Stimulated activated naive B cell treated with anti-CD40 and anti-IgM and Interleukin-4, amounts not matched to agents 10 μg/mL and 1 μg/mL and 100 μg/mL, for 72 hours (primary cell): ENCODE measurements at regions not wholly inside any gene's neighbourhood (a gene's known extent, or its start where the extent isn't known, plus 50 kb on each side); places are given as distances from the start of the nearest gene placed in this dataset.
"Not testable (repeated sequence)": the region's sequence is repeated elsewhere in the genome, so short reads cannot be mapped to it uniquely, and the experiment has no call there.

ENCODE experiments used
- ATAC-seq, 2 donors: fragments of 150-1000 bp; cut with Tn5 transposase; replicated peaks; 2 replicates each; pipeline ENCODE4 v1.10.0; 2021; ENCODE audit warnings: moderate library complexity in 1 of 2
- DNase-seq: peaks from one replicate; pipeline ENCODE4 v3.0.0; 2021
- H3K27ac Mint-ChIP-seq: one replicate; pipeline ENCODE4 v1.8.0; 2022; ENCODE audit warnings: mild to moderate bottlenecking, mixed read lengths
- H3K27me3 Mint-ChIP-seq, 2 donors: one replicate each; pipeline ENCODE4 v1.8.0; 2022; ENCODE audit warnings: mixed read lengths in 2 of 2
- H3K36me3 Mint-ChIP-seq, 2 donors: one replicate each; pipeline ENCODE4 v1.8.0; 2022; ENCODE audit warnings: mixed read lengths in 2 of 2, mild to moderate bottlenecking in 1 of 2
- H3K4me1 Mint-ChIP-seq, 2 donors: one replicate each; pipeline ENCODE4 v1.8.0; 2022; ENCODE audit warnings: mixed read lengths in 2 of 2, mild to moderate bottlenecking in 1 of 2
- H3K4me3 Mint-ChIP-seq, 2 donors: one replicate each; pipeline ENCODE4 v1.8.0; 2022; ENCODE audit warnings: mild to moderate bottlenecking in 2 of 2, mixed read lengths in 2 of 2, moderate library complexity in 1 of 2
- H3K9me3 Mint-ChIP-seq, 2 donors: one replicate each; pipeline ENCODE4 v1.8.0; 2022; ENCODE audit warnings: mixed read lengths in 2 of 2, mild to moderate bottlenecking in 1 of 2

DNA sequence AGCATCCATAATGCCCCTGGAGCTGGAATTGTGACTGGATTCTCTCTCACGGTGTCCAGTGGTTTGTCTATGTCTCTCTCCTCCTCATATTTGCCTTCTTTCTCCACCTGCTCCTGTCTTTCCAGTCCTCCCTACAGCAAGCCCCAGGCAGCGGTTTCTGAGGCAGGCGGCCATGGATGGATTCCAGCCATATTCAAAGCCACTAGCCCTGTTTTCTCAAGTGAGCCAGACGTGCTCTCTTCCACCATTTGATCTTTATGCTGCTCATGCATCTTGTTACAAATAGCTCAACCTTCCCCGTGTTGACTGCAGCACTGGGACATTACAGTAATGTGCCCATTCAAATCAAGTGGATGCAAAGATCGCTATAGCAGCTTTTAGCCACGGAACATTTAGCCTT is 387.2 kb upstream of the PODXL start:
- Mint-ChIP-seq H3K36me3 (peaks cover 0 to 1% of the 10 kb centered on the region in 2 donors), H3K27ac (no peak overlapping the region), H3K9me3 (peaks cover 4 to 8% of the 10 kb centered on the region in 2 donors), H3K4me1 (peaks cover 1 to 16% of the 10 kb centered on the region in 2 donors), H3K4me3 (no peak overlapping the region), H3K27me3 (peaks cover 52 to 56% of the 10 kb centered on the region in 2 donors)
- DNase-seq (no peak), ATAC-seq (no peak)

DNA sequence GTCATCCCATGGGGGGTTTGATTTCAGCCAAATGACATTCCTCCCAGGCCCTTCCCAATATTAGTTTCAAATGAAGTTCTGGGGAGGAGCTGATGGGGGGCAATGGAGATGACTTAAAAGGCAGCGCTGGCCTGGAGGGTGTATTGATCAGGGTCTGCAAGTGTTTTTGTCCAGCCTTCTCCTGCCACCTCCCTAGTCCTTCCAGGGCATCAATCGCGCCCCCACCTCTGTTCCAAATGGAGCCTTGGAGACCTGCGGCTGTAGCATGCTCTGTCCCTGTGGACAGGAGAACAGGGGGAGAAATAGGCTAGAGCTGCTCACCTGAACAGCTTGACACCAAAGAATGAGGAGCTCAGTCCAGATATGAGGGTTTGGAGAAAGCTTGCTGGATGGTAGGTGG is 386.8 kb upstream of the PODXL start:
- DNase-seq: no peak
- Mint-ChIP-seq H3K4me3 (no peak overlapping the region), H3K9me3 (peaks cover 4 to 8% of the 10 kb centered on the region in 2 donors), H3K27me3 (peaks cover 52 to 56% of the 10 kb centered on the region in 2 donors), H3K36me3 (peaks cover 0 to 1% of the 10 kb centered on the region in 2 donors), H3K4me1 (peaks cover 1 to 16% of the 10 kb centered on the region in 2 donors), H3K27ac (no peak overlapping the region)
- no peak for ATAC-seq

DNA sequence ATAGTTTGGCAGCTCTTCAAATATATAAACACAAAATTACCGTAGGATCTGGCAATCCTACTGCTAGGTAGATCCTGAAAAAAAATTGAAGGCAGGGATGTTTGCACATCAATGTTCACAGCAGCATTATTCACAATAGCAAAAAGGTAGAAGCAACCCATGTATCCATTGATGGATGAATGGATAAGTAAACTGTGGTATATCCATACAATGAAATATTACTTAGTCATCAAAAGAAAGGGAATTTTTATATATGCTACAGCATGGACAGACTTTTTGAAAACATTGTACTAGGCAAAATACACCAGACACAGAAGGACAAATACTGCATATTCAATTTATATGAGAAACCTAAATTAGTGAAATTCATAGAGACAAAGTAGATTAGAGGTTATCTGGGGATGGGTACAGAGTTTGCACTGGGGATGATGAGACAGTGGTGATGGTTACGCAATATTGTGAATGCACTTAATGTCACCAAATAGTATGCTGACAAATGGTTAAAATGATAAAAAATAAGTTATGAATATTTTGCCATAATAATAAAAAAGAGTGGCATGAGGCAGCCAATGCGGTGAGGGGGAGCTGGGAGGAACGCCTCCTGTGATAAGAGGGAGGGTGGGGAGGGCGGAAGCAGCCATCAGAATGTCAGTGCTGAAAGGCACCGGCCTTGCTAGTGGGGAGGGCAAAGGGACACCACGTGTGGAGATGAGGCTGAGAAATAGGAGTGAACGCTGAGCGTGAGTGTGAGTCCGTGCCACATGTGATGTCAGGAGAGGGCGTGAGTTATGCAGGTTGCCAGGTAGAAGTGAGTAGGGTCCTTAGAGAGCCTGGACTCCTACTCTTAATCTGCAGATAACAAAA is 386.1 kb upstream of the PODXL start:
- Mint-ChIP-seq H3K4me1 (peaks cover 1 to 16% of the 10 kb centered on the region in 2 donors), H3K9me3 (peaks cover 4 to 8% of the 10 kb centered on the region in 2 donors), H3K27me3 (peaks cover 46 to 50% of the 10 kb centered on the region in 2 donors), H3K4me3 (no peak overlapping the region), H3K27ac (no peak overlapping the region), H3K36me3 (peaks cover 0 to 1% of the 10 kb centered on the region in 2 donors)
- DNase-seq (no peak), ATAC-seq (no peak)

- Mint-ChIP-seq H3K27me3 (peaks cover 43 to 44% of the 10 kb centered on the region in 2 donors), H3K4me3 (no peak overlapping the region), H3K4me1 (peaks cover 1 to 16% of the 10 kb centered on the region in 2 donors), H3K27ac (no peak overlapping the region), H3K9me3 (peaks cover 4 to 7% of the 10 kb centered on the region in 2 donors), H3K36me3 (peaks cover 0 to 1% of the 10 kb centered on the region in 2 donors)
- no peak for DNase-seq
- no peak for ATAC-seq
Measured at GRCh38 chr7:131941291-131941690, 384.9 kb upstream of the PODXL start.

- Mint-ChIP-seq H3K9me3 (peaks cover 4 to 7% of the 10 kb centered on the region in 2 donors), H3K4me1 (peaks cover 1 to 11% of the 10 kb centered on the region in 2 donors), H3K4me3 (no peak overlapping the region), H3K27ac (no peak overlapping the region), H3K27me3 (peaks cover 37 to 40% of the 10 kb centered on the region in 2 donors), H3K36me3 (peaks cover 0 to 1% of the 10 kb centered on the region in 2 donors)
- DNase-seq: no peak
- no peak for ATAC-seq
Measured at GRCh38 chr7:131940621-131941165, 384.3 kb upstream of the PODXL start.

- not testable (repeated sequence) for H3K4me3 Mint-ChIP-seq, H3K36me3 Mint-ChIP-seq, H3K4me1 Mint-ChIP-seq, DNase-seq, H3K9me3 Mint-ChIP-seq, ATAC-seq, H3K27ac Mint-ChIP-seq
- H3K27me3 Mint-ChIP-seq: peaks cover 22 to 24% of the 10 kb centered on the region in 2 donors
Measured at GRCh38 chr7:131938788-131939187, 382.4 kb upstream of the PODXL start.

DNA sequence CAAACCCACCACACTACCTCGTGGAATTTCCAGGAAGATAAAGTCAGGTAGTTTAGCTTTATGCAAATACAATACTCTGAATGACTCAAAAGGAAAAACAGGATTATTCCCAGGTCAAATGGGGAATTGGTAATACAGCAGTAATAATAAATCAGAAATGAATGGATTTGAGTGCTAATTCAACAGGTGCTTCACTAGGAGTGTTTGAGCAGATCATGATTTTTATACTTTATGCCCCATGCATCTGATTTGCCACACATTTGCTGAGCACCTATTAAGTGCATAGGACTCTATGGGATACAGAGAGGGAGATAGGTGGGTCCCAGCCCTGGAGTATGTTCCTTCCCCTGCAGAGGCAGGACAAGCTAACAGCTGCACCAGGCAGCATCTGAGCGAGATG is 381.4 kb upstream of the PODXL start:
- DNase-seq (no peak), ATAC-seq (no peak)
- H3K4me1 Mint-ChIP-seq: peaks cover 0 to 4% of the 10 kb centered on the region in 2 donors
- H3K36me3 Mint-ChIP-seq: peaks cover 0 to 1% of the 10 kb centered on the region in 2 donors
- no peak overlapping the region for H3K27ac Mint-ChIP-seq
- peaks cover 13 to 19% of the 10 kb centered on the region in 2 donors for H3K27me3 Mint-ChIP-seq
- H3K4me3 Mint-ChIP-seq: no peak overlapping the region
- H3K9me3 Mint-ChIP-seq: peaks cover 9% of the 10 kb centered on the region in 2 donors

DNA sequence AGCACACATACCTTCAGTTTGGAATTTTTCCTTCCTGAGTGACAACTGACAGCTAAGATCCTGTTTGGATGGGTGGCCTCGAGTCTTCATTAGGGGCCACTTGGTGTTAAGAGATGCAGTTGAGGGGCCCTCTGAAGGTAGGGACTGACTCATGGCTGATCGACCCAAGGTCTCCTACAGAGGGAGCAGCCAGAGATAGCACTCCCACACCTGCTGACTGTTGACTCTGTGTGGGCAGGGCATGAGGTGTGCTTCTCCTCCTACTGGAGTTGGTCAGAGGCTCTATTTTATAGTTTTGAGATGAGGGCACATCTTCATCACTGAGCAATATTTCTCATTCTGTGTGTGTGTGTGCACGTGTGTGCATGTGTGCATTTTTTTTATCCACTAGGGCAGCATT is 378.8 kb upstream of the PODXL start:
- DNase-seq: no peak
- Mint-ChIP-seq H3K4me1 (peaks cover 0 to 4% of the 10 kb centered on the region in 2 donors), H3K4me3 (no peak overlapping the region), H3K27me3 (peaks cover 4 to 10% of the 10 kb centered on the region in 2 donors), H3K27ac (no peak overlapping the region), H3K36me3 (peaks cover 0 to 1% of the 10 kb centered on the region in 2 donors), H3K9me3 (peaks cover 8 to 10% of the 10 kb centered on the region in 2 donors)
- no peak for ATAC-seq

DNA sequence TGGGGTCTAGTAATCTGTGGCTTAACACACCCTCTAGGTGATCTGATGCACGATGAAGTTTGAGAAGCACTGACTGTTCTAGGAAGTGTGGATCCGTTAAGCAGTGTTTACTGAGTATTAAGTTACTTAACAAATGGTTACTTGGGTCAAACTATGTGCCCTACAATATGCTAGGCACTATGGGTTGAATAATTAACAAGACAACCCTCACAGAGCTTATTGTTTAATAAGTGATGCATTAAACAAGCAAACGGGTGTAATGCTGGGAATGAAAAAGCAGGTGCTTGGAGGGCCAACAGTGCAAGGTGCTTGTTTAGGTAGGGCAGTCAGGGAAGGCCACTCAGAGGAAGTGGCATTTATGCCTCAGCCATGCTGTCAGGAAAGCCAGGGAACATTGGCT is 378.0 kb upstream of the PODXL start:
- no peak overlapping the region for H3K27ac Mint-ChIP-seq
- DNase-seq (no peak), ATAC-seq (no peak)
- no peaks in the 10 kb centered on the region for H3K36me3 Mint-ChIP-seq
- peaks cover 6 to 10% of the 10 kb centered on the region in 2 donors for H3K9me3 Mint-ChIP-seq
- H3K4me3 Mint-ChIP-seq: no peak overlapping the region
- peaks cover 4 to 6% of the 10 kb centered on the region in 2 donors for H3K27me3 Mint-ChIP-seq
- peaks cover 0 to 4% of the 10 kb centered on the region in 2 donors for H3K4me1 Mint-ChIP-seq

GRCh38 chr7:131933751-131934289 is 377.4 kb upstream of the PODXL start:
- no peak overlapping the region for H3K4me3 Mint-ChIP-seq
- peaks cover 4 to 8% of the 10 kb centered on the region in 2 donors for H3K9me3 Mint-ChIP-seq
- H3K4me1 Mint-ChIP-seq: peaks cover 0 to 2% of the 10 kb centered on the region in 2 donors

DNA sequence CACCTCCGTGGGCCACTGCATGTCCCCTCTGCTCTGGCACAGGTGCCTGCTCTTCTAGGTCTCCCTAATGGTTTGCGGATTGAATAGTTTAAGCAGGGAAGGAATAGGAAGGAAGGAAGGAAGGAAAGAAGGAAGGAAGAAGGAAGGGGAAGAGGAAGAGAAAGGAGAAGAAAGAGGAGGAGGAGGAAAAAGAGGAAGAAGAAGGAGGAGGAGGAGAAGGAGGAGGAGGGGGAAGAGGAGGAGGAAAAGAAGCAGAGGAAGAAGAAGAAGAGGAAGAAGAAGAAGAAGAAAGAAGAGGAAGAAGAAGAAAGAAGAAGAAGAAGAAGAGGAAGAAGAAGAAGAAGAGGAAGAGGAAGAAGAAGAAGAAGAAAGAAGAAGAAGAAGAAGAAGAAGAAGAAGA is 376.8 kb upstream of the PODXL start:
- H3K27ac Mint-ChIP-seq, H3K4me1 Mint-ChIP-seq, H3K27me3 Mint-ChIP-seq, ATAC-seq, H3K9me3 Mint-ChIP-seq, H3K36me3 Mint-ChIP-seq, DNase-seq, H3K4me3 Mint-ChIP-seq: not testable (repeated sequence)

More at GRCh38 chr7:131933751-131934289, 377.4 kb upstream of the PODXL start:
- ATAC-seq (no peak), DNase-seq (no peak)
- no peaks in the 10 kb centered on the region for H3K36me3 Mint-ChIP-seq
- H3K27ac Mint-ChIP-seq: no peak overlapping the region
- H3K27me3 Mint-ChIP-seq: peaks cover 4 to 6% of the 10 kb centered on the region in 2 donors

- Mint-ChIP-seq H3K4me1 (no peaks in the 10 kb centered on the region), H3K27ac (no peak overlapping the region), H3K9me3 (peaks cover 3 to 6% of the 10 kb centered on the region in 2 donors), H3K27me3 (peaks cover 11 to 13% of the 10 kb centered on the region in 2 donors), H3K4me3 (no peak overlapping the region), H3K36me3 (no peaks in the 10 kb centered on the region)
- ATAC-seq (no peak), DNase-seq (no peak)
Measured at GRCh38 chr7:131932271-131932670, 375.8 kb upstream of the PODXL start.

- Mint-ChIP-seq H3K4me1 (no peaks in the 10 kb centered on the region), H3K9me3 (peaks cover 3 to 6% of the 10 kb centered on the region in 2 donors), H3K27ac (no peak overlapping the region), H3K4me3 (no peak overlapping the region), H3K36me3 (no peaks in the 10 kb centered on the region), H3K27me3 (peaks cover 8 to 10% of the 10 kb centered on the region in 2 donors)
- no peak for ATAC-seq
- no peak for DNase-seq
Measured at GRCh38 chr7:131931370-131931769, 374.9 kb upstream of the PODXL start.

DNA sequence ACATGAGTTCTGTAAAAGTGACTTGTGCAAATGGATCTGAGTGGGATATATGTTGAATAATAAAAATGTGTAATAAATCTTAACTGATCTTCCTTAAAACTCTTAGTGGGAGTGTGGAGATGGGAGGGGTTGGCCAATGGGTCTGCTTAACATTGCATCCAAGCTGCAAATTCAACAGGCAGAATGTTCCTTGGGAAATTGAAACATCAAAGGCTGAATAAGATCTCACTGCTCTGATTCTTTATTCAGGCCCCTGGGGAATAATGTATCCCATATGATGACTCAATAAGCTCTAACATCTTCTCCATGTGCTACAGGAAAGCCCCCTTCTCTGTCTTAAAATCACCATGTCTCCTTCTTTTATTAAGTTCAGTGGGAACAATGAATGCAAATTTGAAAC is 373.2 kb upstream of the PODXL start:
- peaks cover 5 to 7% of the 10 kb centered on the region in 2 donors for H3K9me3 Mint-ChIP-seq
- H3K27me3 Mint-ChIP-seq: peaks cover 7 to 8% of the 10 kb centered on the region in 2 donors
- H3K4me1 Mint-ChIP-seq: no peaks in the 10 kb centered on the region
- DNase-seq (no peak), ATAC-seq (no peak)
- no peak overlapping the region for H3K27ac Mint-ChIP-seq
- no peak overlapping the region for H3K4me3 Mint-ChIP-seq
- H3K36me3 Mint-ChIP-seq: no peaks in the 10 kb centered on the region
